NOMO-1 treated with DMSO at 0.1 percent for 48 hours (cell line): ENCODE measurements at regions not wholly inside any gene's neighbourhood (a gene's known extent, or its start where the extent isn't known, plus 50 kb on each side); places are given as distances from the start of the nearest gene placed in this dataset.
"Not testable (repeated sequence)": the region's sequence is repeated elsewhere in the genome, so short reads cannot be mapped to it uniquely, and the experiment has no call there.

Source experiments
- DNase-seq: peaks from one replicate; lab custom pipeline; 2025; ENCODE audit not compliant: unreplicated experiment; lab: John Stamatoyannopoulos, UW

DNA sequence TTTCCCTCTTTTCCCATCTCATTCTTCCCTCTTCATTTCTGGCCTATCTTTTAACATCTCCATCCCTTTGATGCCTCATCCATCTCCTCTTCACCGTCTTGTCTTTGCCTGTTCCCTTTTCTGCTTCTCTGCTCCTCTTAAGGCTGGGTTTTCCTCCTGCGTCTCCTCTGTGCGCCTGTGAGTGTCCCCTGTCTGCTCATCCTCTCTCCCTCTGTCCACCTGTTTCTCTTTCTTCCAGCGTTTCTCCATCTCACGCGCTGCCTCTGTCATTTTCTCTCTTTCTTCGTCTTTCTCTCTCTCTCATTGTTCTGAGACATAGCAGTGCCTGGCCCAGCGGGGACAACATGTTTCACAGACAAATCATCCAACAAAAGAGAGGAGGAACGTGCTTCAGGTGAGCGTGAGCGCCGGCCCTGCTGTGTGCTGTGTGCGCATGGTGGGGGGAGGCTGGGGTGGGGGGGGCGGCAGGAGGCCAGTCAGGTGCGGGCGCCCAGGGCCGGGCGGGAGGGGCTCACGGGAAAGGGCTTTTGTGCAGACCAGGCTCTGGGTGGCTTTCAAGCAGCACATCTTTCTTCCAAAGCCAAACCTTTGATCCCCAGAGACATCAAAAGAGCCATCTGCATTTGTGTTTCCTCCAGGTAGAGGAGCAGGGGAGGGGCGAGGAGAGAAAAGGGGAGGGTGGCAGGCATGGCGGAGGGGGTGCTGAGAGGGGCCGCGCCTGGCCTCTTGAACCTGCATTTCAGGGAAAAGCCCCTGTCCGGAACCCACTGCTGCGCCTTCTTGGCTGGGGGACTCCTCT is 121.3 kb downstream of the VEGFA start:
- no peak for DNase-seq

DNA sequence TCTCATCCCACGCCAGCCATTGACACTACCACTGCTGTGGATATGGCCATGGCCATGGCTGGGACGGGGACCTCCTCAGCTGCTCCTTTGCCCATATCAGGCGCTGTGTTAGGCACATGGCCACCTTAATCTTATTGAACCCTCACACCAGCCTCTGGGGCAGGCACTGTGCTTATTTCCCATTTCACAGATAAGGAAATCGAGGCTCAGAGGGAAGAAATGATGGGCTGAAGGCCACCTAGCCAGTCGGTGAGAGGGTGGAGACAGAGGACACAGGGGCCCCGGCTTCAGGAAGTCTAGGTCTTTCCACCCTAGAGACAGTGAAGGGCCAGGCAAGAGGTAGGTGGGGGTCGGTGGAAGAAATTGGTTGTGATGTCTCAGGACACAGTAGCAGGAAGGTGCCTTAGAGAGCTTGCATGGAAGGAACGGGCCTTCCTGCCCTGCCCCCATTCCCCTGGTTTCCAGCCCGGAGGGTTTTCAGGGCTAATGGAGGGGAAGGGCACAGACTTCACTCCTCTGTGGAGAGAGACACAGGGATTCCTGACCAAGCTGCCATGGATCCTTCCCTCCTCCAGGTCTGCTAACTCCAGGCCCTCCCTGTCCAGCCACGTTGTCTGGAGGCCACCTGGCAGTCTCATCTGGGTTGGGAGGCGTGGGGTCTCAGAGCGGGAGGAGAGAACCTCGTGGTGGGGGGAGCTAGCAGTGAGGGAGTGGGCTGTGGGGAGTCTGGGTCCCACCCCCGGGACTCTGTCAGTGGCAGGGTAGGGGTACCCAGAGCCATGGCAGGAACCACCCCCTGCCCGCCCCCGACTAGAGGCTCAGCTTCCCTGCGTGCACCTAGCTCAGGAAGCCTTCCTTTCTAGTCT is 120.4 kb downstream of the VEGFA start:
- DNase-seq: no peak

DNA sequence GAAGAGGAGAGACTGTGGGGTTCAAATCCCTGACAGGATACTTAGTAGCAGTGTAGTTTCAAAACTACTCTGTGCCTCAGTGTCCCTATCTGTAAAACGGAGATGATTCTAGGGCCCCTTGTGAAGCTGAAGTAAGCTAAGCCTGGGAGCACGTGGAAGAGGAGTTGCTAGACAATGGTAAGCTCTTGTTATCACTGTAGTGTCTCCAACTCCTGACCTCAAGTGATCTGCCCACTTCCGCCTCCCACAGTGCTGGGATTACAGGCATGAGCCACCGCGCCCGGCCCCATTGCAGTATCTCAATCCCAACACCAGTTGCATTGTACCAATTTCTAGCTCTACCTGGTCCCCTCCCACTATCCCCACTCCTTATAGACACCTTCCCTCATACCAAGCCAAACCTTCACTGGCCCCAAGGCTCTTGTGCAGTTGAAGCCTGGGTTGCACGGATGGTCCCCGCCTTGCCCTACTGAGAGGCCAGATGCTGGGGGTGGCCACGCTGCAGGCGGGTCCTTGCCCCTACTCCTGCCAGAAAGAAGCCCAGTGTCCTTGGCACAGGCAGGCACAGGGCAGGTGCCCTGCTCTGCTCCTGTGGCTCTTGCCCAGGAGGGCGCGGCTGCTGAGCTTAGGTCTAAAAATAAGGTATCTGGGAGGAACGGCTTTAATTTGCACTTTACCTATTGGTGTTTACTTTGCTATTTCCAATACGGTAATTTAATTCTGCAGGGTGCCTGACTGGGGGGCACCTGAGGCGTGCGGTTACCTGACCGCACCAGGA is 118.1 kb downstream of the VEGFA start:
- no peak for DNase-seq

DNA sequence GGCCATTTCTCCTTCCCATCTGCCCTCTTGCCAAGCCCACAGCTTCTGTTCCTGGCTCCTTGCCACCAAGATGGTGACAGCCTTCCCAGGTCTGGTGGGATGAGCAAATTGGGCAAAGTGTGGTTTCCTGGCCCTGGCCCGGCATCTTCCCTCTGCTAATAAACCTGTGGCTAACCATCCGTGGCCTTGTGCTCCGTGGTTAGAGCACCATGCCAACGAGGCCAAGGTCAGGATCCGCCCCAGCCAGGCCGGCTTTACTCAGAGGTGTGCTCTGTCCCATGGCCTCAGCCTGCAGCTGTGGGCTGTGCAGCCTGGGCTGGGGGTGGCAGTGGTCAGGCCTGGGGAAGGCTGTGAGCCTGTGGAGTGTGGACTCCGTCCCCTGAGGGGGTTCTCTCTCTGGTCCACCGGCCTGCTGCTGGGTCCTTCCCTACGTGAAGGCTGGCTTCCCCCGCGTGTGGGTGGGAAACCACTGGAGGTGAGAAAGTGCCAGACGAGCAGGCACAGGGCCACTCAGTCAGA is 117.4 kb downstream of the VEGFA start:
- no peak for DNase-seq

DNA sequence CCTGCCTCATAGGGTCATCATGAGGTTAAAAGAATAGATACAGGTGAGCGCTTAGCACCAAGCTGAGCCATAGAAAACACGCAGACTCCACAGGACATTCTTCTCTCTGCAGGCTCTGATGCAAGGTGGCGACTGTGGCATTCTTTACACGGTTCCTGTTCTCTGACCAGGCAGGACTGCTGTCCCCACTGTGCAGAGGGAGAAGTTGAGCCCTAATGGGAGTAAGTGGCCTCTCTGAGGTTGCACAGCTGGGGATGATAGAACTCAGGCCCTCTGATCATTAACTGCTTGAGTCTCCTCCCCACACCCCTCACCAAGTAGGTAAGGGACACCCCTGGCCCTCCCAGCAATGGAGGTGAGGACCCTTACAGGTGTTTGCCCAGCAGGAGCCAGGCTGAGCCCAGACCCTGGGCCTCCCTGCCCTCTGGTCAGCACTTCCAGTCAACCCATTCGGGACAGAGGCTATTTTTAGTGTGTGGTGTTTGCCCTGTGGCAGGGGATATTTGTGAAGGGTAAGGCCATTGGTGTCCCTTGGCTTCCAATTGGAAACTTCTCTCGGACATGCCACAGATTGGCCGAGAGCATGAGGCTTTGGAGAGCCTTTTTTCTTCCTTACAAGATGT is 116.8 kb downstream of the VEGFA start:
- DNase-seq: no peak

DNA sequence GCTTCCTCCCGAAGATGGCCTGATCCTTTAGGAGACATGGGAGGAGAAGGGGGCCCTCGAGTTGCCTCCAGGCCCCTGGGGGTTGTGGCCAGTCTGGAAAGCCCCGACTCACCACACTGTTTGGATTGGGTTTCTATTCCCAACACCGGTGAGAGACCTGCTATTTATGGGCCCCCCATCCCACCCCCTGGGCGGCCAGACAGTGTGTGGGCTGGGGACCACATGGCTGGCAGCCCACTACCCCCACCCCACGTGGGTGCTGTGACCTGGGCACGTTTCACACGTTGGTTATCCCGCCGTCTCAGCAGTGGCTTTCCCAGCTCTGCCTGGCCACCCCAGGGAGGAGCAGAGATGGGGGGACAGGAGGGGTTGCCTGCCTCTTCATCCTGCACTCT is 116.1 kb downstream of the VEGFA start:
- DNase-seq: no peak

DNA sequence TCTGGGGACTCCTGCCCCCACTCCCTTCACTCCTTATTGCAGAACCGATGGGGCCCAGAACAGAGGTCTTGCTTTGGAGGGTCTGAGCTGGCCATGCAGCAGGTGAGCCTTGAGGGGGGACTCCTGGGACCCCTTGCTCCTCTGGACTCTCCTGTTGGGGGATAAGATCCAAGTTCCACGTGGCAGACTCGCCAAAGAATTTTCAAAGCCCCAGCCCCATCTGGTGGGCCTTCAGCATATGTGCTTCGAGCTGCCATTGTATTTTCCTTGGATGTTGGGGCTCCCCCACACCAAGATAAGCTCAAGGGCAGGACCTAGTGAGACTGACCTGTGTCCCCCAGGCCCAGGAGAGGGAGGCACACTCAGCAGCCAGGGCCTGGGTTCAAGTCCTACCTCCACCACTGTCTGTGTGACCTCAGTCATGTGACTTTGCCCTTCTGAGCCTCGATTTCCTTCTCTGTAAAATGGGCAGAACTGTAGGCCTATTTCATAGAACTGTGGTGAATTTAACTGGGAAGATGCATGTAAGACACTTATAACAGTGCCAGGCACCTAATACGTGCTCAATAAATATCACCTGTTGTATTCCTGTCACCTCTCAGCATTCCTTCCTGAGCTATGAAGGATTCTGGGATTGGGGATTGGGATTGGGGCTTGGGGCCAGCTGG is 115.5 kb downstream of the VEGFA start:
- DNase-seq: no peak

DNA sequence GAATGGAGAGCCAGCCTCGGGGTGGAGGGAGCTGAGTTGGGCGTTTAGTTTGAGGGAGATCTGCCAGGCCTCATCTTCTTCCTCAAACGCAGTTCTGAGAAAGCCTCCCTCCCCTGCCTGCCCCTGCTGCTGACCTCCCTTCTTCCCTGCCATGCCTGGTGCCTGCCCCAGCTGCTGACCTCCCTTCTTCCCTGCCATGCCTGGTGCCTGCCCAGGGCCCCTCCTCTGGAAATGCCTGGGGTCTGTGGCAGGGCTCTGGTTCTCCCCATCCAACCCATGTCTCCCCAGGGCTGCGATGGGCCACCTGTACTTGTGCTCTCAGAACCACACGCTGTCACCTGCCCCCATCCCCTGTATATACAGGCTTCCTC is 114.6 kb downstream of the VEGFA start:
- DNase-seq: peak; percentile 59

DNA sequence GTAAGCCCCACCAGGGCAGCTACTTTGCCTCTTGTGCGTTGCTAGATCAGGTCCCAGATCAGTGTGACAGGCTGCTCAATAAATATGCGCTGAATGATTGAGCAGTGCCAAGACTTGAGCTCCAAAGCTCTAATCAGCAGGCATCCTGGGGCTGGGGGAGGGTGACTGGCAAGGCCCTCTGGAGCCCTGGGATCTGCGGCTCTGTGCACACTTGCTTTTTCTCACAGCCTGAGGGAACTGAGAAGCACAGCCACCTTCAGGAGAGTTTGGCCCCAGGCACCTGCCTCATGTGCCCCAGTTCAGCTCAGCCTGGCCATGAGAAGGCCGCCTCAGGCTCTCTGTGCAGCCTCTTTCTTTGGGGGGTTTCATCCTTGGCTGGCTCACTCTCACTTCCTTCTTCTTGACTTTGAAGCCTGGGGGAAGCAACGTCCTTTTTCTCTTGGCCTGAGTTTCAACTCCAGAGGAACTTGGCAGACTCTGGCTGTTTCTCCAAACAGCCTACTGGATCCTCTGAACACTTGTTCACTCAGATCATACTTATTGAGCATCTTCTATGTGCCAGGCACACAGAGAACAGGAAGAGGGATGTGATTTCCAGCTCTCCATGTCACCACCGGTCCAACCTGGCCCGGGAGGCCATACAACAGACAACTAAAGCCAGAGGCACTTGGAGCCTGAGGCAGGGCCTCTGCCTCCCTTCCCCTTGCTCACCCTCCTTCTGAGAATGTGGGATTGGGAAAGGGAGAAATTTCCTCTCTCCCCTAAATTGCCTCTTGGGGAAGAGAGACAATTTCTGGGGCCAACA is 114.0 kb downstream of the VEGFA start:
- DNase-seq: peak; percentile 93

DNA sequence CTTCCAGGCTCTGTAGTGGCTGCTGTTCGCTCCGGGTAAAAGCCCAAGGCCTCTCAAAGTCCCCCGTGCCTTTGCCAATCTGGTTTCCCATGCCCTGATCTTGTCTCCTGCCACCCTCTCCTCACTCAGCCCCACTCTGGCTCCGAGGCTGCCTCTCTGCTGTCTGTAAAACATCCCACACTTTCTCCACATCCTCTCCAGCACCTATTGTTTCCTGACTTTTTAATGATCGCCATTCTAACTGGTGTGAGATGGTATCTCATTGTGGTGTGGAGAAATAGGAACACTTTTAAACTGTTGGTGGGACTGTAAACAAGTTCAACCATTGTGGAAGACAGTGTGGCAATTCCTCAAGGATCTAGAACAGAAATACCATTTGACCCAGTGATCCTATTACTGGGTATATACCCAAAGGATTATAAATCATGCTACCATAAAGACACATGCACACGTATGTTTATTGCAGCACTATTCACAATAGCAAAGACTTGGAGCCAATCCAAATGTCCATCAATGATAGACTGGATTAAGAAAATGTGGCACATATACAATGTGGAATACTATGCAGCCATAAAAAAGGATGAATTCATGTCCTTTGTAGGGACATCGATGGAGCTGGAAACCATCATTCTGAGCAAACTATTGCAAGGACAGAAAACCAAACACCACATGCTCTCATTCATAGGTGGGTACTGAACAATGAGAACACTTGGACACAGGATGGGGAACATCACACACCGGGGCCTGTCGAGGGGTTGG is 112.9 kb downstream of the VEGFA start:
- DNase-seq: not testable (repeated sequence)

DNA sequence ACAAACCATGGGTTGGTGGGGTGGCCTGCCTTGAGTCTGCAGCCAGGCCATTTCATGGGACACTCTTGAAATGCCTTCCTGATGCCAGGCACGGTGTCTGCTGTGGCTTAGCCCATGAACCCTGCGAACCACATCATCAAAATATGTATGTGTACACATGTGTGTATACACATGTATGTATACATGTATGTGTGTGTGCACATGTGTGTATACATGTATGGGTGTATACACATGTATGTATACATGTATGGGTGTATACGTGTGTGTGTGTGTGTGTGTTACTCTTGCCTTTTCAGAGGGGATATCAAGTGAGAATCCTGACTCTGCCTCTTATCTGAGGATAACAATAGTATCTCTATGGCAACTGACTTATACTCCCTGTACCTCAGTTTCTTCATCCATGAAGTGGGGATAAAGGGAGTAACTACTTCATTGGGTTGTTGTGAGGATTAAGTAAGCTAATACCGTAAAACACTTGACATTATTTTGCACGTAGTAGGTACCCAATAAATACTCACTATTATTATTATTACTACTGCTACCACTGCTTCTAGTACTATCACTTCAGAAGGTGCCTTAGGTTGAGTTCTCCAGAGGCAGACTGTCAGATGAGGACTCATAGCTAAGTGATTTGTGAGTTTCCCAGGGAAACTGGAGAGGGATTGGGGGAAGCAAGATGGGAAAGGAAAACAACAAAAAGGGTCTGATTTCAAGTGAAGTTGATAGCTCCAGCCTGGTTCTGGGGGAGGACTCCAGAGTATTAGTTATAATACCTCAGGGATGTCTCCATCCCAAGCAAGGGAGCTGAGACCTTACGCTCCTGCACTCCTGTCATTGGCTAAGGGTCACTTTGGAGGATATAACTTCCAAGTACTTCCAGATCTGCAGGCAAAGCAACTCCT is 110.5 kb downstream of the VEGFA start:
- no peak for DNase-seq

DNA sequence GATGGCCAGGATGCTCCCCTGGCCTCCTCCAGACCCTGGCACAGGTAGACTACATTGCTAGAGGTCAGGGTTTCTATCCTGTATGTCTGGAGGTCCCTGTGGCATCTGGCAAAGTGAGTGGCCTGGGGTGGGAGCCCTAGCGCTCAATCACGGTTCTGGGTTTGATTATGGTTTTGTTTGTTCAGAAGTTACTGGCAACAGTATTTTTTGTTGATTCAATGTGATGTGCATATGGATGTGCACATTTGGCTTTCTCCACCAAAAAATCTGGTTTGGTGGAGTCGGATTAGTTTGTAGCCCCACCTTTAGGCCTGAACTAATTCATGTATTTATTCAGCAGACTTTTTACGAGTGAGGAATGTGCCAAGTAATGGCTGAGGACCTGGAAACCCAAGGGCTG is 109.7 kb downstream of the VEGFA start:
- no peak for DNase-seq

DNA sequence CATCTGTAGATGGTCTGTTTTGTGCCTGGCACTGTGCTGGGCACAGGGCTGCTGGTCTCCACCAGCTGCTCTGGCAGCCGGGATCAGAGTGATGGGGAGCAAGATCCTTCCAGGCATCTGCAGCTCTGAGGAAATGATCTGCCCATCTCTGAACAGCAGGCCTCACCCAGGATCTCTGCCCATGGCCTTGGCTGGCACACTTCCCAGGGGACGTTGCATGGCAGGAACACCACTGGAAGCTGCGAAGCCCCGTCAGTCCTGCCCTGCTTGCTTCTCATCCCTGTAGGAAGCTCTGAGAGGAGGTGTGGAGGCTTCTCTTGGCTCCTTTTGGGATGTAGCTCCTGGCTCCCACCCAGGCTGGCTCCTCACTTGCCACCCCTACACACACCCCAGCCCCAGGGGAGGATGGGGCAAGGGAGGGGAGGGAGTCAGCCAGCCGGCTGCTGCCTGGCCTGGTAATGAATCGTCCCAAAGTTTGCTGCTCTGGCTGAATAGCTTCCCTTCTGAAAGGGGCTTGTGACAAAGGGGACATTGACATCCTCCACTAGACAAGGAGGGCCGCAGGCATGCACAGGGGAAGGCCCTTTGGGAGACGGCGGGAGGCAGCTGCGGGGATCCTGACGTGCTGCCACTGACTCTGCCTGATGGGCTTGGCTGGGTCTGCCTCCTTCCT is 108.9 kb downstream of the VEGFA start:
- DNase-seq: no peak

DNA sequence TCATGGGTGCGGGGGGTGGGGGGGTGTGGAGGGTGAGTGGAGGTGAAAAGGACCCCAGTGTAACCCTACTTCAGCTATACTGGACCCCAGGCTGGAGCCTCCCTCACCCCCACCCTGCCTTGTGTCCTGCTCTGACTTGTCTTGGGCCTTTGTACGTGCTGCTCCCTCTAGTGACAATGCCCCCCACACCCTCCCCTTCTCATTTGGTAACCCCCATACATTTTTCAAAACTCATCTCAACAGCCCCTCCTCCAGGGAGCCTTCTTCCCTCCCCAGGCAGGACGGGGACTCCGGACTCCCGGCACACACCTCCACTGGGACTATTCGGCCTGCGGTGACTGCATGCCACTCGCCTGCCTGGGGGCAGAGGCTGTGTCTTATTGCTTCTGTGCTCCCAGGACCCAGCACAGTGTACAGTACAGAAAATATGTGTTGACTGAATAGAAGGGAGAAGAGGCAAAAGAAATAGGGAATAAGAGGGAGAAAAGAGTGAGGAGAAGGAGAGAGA is 108.2 kb downstream of the VEGFA start:
- DNase-seq: no peak

DNA sequence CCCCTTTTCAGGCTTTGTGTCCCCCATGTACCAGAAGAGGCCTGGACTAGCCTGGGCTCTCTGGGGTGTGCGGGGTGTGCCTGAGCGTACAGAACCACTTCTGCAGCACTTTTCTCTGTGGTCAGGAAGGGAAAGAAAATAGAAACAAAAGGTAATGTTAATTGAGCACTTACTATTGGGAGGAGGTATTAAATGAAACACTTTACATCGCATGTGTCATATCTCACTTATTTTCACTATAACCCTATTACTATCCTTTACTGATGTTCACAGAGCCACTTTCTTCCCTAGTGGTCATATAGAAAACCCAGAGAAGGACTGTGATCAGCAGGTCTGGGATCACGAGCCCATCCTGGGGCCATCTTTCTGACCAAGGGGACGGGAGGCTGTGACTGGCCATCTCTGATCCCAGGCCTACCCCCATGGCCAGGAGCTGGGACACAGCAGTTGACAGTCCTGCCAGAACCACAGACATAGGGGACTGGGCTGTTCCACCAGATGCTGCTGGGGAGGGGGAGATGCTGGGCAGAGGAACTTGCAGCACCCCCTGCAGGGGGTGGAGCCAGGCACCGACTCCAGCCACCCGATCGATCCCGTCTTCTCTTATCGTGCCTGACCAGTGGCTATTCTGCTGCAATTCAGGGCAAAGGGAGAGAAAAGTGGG is 107.6 kb downstream of the VEGFA start:
- no peak for DNase-seq

DNA sequence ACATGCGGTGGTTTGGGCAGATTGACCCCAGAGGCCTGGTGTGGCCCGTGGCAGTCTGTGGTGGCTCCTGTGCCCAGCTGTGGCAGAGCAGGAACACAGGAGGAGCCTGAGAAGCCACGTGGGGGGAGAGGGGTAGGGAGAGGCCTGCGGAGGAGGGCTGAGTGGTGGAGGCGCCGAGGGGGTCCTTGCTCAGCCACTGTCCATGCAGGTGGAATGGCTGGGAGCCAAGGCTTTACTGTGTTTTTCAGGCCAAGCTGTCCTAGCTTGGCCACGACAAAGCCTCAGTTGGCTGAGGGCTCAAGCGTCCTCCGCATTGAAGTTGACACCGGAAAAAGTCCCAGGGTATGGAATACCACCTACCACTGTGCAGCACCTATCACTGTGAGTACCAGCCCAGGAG is 107.0 kb downstream of the VEGFA start:
- DNase-seq: no peak

DNA sequence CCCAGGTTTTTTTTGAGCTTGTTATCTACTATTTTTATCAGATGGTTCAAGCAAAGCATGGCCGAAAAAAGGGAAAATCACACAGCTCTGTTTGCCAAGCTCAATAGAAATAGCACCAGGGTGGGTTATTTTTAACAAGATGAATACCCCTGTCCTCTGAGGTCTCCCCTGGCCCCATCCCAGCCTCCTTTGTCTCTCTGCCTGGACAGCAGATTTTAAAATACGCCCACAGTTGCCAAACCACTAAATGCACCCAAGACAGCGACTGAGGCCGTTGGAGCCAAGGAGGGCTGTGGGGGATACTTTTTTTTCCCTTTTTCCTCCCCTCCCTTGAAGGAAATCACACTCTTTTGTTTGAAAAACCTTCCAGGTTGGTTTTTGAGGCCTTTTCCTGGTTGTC is 106.6 kb downstream of the VEGFA start:
- no peak for DNase-seq
